SK-N-DZ (cell line): ENCODE measurements at regions not wholly inside any gene's neighbourhood (a gene's known extent, or its start where the extent isn't known, plus 50 kb on each side); places are given as distances from the start of the nearest gene placed in this dataset.
A peak's percentile ranks its signal among the peaks of the same experiment; 100 is the strongest.

Experiments used
- DNase-seq: peaks from one replicate; pipeline ENCODE4 v3.0.0-alpha.2; 2015; ENCODE audit warnings: low spot score

DNA sequence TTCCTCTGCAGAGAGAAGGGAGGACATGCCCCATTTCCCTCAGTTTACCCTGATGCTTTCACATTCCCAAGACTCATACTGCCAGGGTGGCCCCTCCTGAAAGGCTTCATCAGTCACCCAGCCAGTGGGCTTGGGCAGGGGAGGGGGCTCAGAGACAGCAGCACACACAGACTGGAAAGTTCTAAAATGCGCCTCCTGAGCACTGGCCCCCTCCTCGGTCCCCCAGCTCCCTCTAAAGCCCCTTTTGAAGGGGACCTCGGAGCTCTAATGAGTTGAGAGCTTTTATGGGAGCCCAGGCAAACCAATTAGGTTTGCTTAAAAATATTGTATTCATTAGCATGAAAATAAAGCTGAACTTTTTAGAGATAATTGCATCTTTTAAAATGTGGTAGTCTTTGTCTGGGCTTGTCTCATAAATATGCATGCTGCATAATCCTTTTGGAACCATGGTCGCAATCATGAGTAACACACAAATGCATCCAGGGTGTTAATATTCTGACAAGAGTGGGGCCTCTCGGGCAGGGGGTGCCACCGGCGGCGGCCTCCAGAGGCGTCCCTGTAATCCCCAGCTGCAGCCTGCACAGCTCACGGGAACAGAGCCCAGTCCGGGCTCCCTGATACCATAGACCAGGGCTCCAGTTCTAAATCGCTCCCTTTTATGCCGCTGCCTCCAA is 78.5 kb downstream of the RPLP1 start:
- DNase-seq, result no peak

DNA sequence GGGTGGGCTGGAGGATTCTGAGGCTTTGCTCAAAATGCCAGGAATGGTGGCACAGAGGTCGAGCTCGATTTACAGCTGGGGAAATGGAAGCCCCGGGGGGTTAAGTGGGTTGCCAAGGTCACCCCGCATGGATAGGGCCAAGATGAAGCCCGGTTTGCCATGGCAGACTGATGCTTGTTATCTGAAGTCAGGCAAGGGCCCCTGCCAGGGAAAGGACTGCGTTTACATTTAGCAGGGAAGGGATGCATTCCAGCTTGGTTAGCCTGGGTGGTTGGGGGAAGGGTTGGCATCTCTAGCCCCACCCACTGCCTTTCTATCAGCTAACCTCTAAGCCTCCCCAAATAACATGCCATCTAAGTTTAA is 79.0 kb downstream of the RPLP1 start:
- no peak for DNase-seq

GRCh38 chr15:69532066-69532465 is 79.4 kb downstream of the RPLP1 start:
- DNase-seq, result no peak

GRCh38 chr15:69532856-69533255 is 80.2 kb downstream of the RPLP1 start:
- DNase-seq, result no peak

DNA sequence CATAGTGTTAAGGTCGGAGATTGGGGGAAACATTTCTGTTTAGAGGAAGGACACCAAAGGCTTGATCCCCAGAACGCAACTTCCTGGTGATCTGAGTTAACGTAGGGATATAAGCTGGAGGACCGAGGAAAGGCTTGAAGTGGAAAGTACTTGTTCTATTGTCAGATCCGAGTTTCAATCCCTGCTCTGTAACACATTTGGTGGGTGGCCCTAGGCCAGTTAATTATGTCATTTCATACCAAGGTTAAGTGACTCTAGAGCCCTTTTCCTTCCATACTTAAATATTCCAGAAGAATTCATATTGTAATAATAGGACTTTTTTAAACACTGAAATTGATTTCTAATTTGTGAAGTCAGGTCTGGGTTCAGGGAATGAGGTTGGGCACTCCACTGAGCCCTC is 80.9 kb downstream of the RPLP1 start:
- DNase-seq, result no peak

DNA sequence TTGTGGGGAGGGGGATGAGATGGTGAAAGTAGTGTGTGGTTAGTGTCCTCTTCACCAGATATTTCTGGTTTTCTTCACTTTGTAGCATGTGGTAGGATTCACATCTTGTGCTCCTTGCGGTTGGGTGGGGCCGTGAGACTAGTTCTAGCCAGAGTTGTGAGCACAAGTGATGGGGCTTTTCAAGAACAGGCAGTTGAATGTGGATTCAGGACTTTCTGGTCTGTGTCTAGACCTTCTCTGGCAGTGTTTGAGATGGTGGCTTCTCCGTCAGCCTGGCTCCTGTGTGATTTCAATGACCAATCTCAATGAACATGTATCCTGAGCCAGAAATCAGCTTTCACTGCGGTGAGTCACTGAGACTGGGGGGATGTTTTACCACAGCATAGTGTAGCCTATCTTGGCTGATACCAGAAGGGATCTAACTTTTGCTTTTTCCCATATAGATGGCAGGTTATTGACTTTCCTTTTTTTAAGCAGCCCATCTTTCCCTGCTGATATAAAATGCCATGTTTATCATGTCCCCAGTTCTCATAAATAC is 82.6 kb downstream of the RPLP1 start:
- no peak for DNase-seq

GRCh38 chr15:69535998-69536397 is 83.4 kb downstream of the RPLP1 start:
- DNase-seq, result no peak

- DNase-seq, result peak; percentile 37
Measured at GRCh38 chr15:69536726-69537512, 84.3 kb downstream of the RPLP1 start.

- peak; percentile 78 for DNase-seq
Measured at GRCh38 chr15:69537901-69538300, 85.3 kb downstream of the RPLP1 start.

DNA sequence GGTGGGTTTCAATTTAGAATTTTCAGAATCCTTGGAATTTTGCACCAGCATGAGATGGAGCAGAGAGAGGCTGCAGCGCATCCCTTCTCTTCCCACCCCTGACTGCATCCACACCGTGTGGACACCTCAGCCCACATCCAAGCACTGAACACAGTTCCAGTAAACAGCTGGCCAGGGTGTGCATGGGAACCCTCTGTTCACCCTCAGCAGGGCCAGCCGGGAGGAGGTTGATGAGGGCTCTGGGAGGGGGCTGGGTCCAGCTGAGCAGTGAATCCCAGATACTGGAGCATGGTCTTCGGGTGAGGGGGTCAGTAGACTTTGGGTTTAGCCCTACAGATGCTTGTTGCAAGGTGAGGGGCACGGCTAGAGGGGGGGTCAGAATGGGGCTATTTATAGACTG is 85.8 kb downstream of the RPLP1 start:
- DNase-seq, result no peak

GRCh38 chr15:69539345-69539744 is 86.7 kb downstream of the RPLP1 start:
- no peak for DNase-seq

GRCh38 chr15:69540622-69541021 is 88.0 kb downstream of the RPLP1 start:
- peak; percentile 73 for DNase-seq

DNA sequence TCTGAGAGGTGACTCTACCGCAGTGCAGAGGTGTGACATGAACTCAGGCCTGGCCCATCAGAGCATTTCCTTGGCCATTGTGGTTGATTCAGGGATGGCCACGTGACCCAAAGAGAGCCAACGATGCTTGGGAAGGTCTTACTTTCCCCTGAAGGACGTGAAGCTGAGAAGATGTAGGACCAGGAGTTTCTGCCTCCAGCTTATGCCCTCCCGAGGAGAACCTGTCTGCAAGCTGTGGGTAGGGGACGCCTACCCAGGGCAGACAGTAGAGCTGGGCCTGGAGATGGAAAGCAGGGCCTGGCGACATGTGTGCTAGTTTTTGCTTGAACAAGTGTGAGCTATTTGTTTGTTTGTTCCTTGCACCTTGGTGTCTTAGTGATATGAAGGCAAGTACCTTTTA is 89.4 kb downstream of the RPLP1 start:
- DNase-seq, result no peak

GRCh38 chr15:69543681-69544364 is 91.2 kb downstream of the RPLP1 start:
- DNase-seq, result no peak

DNA sequence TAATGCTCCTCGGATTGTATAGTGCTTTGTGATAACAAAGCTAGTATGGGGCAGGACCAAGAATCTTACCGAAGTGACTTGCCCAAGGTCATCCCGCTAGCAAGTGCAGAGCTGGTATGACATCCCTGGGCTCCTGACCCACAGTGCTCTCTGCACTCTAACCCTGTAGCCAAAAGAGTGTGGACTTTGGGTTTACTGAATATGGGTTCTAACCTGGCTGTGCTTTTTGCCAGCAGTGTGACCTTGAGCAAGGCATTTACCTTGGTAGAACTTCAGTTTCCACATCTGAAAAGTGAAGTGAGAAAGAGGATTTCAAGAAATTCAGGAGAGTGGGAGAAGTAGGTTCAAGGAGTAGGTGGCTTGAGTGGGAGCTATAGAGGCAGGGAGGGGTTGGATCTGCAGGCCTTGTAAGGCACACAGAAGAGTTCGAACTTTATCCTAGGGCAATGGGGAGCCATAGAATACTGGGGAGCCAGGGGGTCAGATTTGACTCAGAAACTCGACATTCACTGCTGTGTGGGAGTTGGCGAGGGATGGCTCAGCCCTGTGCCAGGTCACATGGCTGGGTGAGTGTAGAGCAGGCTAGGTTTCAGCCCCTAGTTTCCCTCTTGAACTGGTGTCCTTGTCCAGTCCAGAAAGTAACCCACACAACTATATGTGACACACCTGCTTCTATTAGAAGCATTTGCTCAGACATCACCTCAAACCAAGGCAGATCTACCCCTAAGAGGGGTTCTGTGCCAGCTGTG is 91.9 kb downstream of the RPLP1 start:
- DNase-seq, result no peak

GRCh38 chr15:69546182-69546581 is 93.6 kb downstream of the RPLP1 start:
- DNase-seq, result no peak

DNA sequence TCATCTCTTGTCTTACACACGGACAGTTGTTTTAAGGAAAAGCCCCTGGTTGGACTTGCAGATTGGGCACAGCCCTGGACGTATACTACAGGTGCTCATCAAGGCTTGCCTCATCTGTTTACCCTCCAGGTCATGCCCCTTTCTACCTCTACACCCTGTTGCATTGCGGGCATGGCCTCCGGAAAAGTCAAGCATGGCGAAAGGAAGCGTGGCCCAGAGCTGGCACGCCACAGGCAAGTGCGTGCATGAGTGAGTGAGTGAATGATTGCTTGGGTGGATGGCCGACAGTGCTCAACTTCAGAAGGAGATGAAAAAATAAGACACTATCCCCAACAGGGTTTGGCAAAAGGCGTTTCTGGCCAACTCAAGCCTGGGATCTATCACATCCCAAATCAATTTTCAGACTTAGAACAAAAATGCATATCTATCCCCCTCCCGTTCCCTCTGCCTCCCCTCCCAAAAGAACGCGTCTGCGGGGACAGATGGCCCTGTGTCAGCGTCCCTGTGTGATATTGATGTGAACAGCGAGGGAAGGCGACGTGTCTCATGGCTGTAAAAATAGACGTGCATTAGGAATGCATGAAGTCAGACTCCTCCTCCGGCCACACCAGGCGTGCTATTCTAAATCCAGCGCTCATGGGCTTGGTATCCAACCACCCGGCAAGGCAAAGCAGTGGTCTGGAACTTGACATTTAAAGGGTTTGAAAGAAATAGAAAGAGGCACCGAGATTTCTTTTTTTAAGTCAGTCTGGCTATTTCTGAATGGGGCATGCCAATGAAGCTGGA is 96.0 kb downstream of the RPLP1 start:
- DNase-seq, result no peak

- no peak for DNase-seq
Measured at GRCh38 chr15:69551391-69552056, 98.9 kb downstream of the RPLP1 start.

- no peak for DNase-seq
Measured at GRCh38 chr15:69552057-69552815, 99.6 kb downstream of the RPLP1 start.

- DNase-seq, result no peak
Measured at GRCh38 chr15:69553686-69554085, 101.1 kb downstream of the RPLP1 start.
